ENCODE measurements at regions not wholly inside any gene's neighbourhood (a gene's known extent, or its start where the extent isn't known, plus 50 kb on each side); places are given as distances from the start of the nearest gene placed in this dataset.

DNA sequence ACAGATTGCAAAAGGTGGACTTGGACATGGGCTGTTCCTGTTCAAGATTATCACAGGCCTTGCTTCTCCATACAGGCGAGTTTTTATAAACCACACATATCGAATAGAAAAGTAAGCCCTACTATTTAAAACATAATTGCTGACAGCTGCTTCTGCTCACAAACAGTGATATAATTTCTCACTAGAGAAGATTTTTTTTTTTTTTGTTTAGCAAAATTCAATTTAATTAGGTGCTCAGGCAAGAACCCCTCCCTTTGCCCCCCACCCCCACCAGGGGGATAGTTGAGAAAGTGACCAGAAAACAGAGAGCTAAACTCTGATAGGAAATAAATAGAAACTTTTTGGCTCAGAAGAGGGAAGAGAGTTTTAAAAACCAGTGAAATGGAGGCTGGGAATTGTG lies 132.8 kb upstream of the CRY1 start:
- DNase-seq: no peak

- no peak for DNase-seq
Observed at GRCh38 chr12:107228076-107228475, 134.7 kb upstream of the CRY1 start.

- DNase-seq: no peak
Observed at GRCh38 chr12:107229827-107230226, 136.5 kb upstream of the CRY1 start.

DNA sequence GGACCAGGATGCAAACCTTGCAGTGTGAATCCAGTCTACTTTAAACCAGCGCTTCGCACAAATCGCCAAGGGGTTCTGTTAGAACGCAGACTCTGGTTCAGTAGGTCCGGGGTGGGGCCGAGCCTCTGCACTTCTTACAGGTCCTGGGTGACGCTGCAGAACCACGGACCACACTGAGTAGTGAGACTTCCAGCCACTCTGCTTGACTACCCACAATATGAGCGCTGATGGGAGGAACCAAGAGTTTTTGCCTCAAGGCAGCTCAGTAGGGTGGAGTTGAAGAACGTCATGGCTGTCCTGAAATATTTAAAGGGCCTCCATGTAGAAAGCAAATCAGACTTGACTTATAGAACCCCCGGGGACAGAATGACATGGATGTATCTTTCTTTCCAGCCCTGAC lies 138.0 kb upstream of the CRY1 start:
- DNase-seq: no peak

DNA sequence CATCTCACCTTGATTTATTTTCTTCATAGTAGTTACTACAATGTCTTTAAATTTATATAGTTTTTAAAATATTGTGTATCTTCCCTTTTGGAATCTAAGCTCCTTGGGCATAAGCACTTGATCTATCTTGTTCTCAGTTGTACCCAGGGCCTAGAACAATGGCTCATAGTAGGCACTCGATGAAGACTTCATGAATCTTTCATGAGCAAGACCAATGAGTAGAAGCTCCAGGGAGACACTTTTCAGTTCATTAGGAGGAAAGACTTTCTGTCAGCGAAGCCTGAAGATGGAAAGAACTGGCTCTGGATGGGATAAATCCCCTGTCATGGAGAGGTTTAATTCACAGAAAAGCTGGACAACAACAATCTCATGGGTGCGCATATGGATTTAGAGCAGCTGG lies 140.2 kb upstream of the CRY1 start:
- no peak for DNase-seq

GRCh38 chr12:107235600-107235999 lies 142.3 kb upstream of the CRY1 start:
- DNase-seq: no peak

- DNase-seq: no peak
Observed at GRCh38 chr12:107236824-107237511, 143.6 kb upstream of the CRY1 start.

GRCh38 chr12:107238296-107238695 lies 144.9 kb upstream of the CRY1 start:
- no peak for DNase-seq

GRCh38 chr12:107241411-107241810 lies 148.1 kb upstream of the CRY1 start:
- DNase-seq: no peak

GRCh38 chr12:107242189-107242588 lies 148.8 kb upstream of the CRY1 start:
- no peak for DNase-seq

- DNase-seq: peak; percentile 39
Observed at GRCh38 chr12:107243341-107243740, 150.0 kb upstream of the CRY1 start.

DNA sequence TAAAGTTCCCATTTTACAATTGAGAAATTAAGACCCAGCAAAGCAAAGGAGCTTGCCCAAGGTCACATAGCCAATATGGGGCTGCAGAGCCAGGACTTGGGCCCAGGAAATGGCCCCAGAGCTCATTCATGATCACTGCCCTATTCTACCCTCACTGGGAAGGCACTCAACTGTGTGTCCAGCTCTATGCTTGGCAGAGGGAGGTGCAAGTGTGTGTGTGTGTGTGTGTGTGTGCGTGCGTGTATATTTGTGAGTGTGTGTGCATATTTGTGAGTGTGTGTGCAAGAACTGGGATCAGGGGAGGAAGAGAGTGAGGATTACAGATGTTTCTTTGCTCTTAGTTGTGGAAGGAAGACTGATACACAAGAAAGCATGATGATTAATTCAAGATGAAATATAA lies 151.2 kb upstream of the CRY1 start:
- no peak for DNase-seq

- no peak for DNase-seq
Observed at GRCh38 chr12:107247650-107248049, 154.3 kb upstream of the CRY1 start.

GRCh38 chr12:107248187-107248586 lies 154.8 kb upstream of the CRY1 start:
- no peak for DNase-seq

- DNase-seq: no peak
Observed at GRCh38 chr12:107251288-107251687, 157.9 kb upstream of the CRY1 start.

DNA sequence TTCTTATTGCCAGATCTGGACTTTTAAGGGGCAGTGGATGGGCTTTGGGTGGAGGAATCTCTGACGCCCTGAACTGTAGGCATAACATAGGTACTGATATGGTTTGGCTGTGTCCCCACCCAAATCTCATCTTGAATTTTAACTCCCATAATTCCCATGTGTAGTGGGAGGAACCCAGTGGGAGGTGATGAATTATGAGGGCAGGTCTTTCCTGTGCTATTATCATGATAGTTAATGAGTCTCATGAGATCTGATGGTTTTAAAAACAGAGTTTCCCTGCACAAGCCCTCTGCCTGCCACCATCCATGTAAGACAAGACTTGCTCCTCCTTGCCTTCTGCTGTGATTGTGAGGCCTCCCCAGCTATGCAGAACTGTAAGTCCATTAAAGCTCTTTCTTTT lies 160.0 kb upstream of the CRY1 start:
- no peak for DNase-seq

DNA sequence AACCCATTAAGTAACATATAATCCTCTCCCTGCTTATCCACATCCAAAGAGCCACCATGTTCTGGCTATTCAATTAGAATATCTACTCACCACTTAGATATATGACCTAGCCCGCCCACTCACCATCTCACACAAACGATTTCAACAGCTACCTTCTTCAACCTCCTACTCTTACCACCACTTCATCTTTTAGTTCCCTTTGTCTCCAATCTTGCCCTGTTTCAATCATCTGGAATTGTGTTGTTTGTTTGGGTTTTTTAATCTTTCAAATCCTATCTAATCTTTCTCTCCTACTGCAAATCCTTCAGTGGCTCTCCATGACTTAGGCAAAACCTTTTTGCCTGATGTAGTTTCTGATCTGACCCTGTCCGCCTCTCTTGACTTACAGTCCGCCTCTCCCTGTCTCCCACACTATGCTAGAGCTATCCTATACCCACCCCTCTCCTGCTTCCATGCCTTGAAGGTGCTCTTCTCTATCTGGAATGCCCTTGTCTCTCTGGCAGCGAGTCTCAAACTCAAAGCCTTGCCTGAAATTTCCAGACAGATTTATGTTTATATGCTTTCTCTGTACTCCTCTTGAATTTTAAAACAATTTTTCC lies 161.0 kb upstream of the CRY1 start:
- DNase-seq: no peak

DNA sequence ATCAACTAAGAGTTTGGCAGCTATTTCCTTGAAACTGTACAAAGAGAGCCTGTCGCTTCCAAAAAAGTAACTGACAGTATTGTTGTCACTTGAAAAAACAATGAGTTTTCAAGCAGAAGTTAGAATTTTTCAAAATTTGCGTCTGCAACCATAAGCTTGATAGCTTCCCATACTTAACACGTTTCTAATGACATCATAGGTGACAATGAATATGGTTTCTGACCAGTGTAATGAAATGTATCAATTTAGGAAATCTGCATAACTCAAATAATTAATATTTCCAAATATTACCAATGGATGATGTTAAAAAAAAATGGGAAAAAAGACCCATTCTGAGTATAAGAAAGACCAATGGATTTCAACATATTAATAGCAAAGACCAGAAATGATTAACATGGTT lies 165.4 kb upstream of the CRY1 start:
- no peak for DNase-seq

DNA sequence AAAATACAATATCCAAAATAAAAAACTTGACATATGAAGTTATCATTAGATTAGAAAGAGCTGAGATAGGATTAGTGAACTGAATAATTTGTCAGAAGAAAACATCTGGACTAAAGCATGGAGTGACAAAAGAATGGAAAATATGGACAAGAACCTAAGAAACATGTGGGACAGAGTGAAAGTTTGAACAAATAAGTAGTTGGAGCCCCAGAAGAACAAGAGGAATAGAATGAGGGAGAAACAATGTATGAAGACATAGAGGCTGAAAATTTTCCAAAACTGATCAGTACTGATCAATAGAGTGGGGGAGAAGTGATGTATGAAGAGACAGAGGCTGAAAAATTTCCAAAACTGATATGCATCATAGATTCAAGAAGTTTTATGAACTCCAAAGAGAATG lies 170.6 kb upstream of the CRY1 start:
- DNase-seq: no peak

- no peak for DNase-seq
Observed at GRCh38 chr12:107264667-107265066, 171.3 kb upstream of the CRY1 start.

DNA sequence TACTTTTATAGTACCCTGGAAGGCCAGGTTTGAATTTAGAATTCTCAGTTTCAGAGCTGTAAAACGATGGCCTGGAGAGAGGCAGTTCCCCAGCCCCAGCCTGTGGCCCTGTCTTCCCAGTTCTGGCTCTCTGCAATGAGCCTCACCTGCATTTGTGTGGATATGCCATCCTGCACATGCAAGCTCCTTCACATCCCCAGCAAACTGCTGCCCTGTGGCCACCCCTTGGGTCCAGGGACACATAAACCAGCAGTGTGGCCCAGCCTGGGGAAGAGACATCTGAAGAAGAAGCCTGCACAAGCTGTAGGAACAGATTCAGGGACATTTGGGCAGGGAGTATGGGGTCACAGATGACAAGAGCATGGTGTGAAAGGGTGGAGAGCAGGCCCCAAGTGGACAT lies 174.3 kb upstream of the CRY1 start:
- DNase-seq: no peak

DNA sequence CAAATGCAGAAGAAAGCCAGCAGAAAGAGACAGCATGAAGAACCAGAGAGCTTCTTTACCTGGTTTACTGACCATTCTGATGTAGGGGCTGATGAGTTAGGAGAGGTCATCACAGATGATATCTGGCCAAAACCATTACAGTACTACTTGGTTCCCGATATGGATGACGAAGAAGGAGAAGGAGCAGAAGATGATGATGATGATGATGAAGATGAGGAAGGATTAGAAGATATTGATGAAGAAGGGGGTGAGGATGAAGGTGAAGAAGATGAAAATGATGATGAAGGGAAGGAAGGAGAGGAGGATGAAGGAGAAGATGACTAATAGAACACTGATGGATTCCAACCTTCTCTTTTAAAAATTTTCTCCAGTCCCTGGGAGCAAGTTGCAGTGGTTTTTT lies 178.2 kb upstream of the CRY1 start:
- DNase-seq: no peak

DNA sequence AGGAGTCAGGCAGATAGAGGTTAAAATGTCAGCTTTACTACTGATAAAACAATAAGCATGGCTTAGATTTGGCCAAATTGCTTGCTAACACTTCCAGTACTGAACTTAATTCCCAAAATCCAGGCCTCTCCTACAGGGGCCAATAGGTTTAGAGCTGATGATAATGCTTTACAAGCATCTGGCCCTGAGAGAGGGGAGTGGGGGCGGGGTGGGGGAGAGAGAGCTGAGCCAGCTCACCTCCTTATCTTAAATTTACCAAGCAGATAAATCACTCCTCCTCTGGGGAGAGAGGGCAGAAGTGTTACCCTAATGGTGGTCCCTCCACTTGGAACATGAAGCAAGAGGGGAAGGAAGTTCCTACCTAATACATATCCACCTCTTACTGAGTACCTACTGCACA lies 182.2 kb upstream of the CRY1 start:
- no peak for DNase-seq

DNA sequence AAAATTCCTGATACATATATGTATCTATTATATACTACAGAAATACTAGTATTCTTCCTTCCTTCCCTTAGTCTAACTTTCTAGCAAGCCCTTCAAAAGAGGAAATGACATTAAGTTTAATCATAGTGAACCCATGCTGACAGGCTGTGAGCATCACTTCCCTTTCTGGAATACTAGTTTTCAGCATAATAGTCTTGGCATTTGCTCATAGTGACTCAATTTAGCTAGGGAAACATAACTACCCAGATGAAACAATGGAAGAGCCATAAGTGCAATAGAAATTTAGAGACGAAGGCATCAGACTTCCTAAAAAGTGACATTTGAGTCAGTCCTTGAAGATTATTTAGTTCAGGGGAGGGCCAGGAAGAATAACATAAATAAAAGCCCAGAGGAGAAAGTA lies 184.5 kb upstream of the CRY1 start:
- DNase-seq: no peak

DNA sequence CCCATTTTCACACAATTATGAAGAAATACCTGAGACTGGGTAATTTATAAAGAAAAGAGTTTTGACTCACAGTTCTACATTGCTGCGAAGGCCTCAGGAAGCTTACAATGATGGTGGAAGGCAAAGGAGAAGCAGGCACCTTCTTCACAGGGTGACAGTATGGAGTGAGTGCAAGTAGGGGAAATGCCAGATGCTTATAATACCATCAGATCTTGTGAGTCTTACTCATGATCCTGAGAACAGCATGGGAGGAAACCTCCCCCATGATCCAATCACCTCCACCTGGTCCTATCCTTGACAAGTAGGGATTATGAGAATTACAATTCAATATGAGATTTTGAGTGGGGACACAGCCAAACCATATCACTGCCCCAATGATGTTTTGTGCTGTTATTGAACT lies 189.3 kb upstream of the CRY1 start:
- no peak for DNase-seq

Data from right hindlimb (tissue), 1 donor.